ENCODE measurements at regions not wholly inside any gene's neighbourhood (a gene's known extent, or its start where the extent isn't known, plus 50 kb on each side); places are given as distances from the start of the nearest gene placed in this dataset.
A peak's percentile ranks its signal among the peaks of the same experiment; 100 is the strongest.

DNA sequence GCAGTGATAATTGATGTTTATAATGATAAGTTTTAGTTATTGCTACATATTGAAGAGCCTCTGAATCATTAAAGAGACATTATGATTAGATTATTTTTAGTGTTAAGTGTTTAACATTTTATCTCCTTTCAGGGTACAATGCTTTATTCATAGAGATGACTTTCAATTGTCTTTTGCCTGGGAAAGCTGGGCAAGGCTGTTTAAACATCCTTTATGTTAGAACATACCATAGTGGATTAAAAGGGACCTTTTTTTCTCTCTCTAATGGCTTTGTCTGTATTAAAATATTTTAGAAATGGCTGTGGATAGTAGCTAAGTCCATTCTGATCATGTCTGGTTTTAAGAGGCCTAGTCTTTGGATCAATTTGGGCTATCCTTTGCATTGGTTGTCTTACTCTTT is 427.5 kb upstream of the MIS18BP1 start:
- peaks cover 4% of the 10 kb centered on the region for H3K9me3 ChIP-seq (ENCODE audit: low read depth)
- no peak for DNase-seq (ENCODE audit: low spot score)
- no peak overlapping the region for H2AFZ ChIP-seq
- no peak overlapping the region for H3K4me3 ChIP-seq
- no peaks in the 10 kb centered on the region for H4K20me1 ChIP-seq (ENCODE audit: insufficient read depth, poor library complexity, severe bottlenecking)
- H3K4me1 ChIP-seq (ENCODE audit: insufficient read depth) = peaks cover 7% of the 10 kb centered on the region
- no peaks in the 10 kb centered on the region for H3K27me3 ChIP-seq
- TF ChIP-seq EZH2phosphoT487 (IDR thresholded peaks at IDR 0.05; ENCODE audit: low read depth, severe bottlenecking, unreplicated experiment) (no peak), EZH2 (IDR thresholded peaks at IDR 0.05; ENCODE audit: borderline replicate concordance) (no peak), CTCF (IDR thresholded peaks at IDR 0.05; ENCODE audit: poor library complexity) (no peak)
- H3K9me2 ChIP-seq (replicated peaks; ENCODE audit: insufficient read depth) = no peaks in the 10 kb centered on the region
- H3K79me2 ChIP-seq = no peaks in the 10 kb centered on the region
- no peak overlapping the region for H3K4me2 ChIP-seq
- H3K36me3 ChIP-seq (replicated peaks; ENCODE audit: insufficient read depth, low read depth) = no peaks in the 10 kb centered on the region
- H3K27ac ChIP-seq = peak overlapping the region; percentile 10

GRCh38 chr14:45679853-45680252 is 426.9 kb upstream of the MIS18BP1 start:
- peaks cover 3% of the 10 kb centered on the region for H3K9me3 ChIP-seq (ENCODE audit: low read depth)
- TF ChIP-seq EZH2 (IDR thresholded peaks at IDR 0.05; ENCODE audit: borderline replicate concordance) = no peak
- no peak for TF ChIP-seq EZH2phosphoT487 (IDR thresholded peaks at IDR 0.05; ENCODE audit: low read depth, severe bottlenecking, unreplicated experiment)
- no peak for TF ChIP-seq CTCF (IDR thresholded peaks at IDR 0.05; ENCODE audit: poor library complexity)
- H3K36me3 ChIP-seq (replicated peaks; ENCODE audit: insufficient read depth, low read depth) = no peaks in the 10 kb centered on the region
- no peaks in the 10 kb centered on the region for H3K27me3 ChIP-seq
- H3K9me2 ChIP-seq (replicated peaks; ENCODE audit: insufficient read depth) = no peaks in the 10 kb centered on the region
- H3K79me2 ChIP-seq = no peaks in the 10 kb centered on the region
- peak overlapping the region; percentile 10 for H3K27ac ChIP-seq
- no peak overlapping the region for H3K4me3 ChIP-seq
- no peaks in the 10 kb centered on the region for H4K20me1 ChIP-seq (ENCODE audit: insufficient read depth, poor library complexity, severe bottlenecking)
- DNase-seq (ENCODE audit: low spot score) = no peak
- 59% methylated on average over 1 of the region's 1 CpG for WGBS (ENCODE audit: low lambda C conversion rate, missing lambda C conversion rate)
- no peak overlapping the region for H3K4me2 ChIP-seq
- peaks cover 7% of the 10 kb centered on the region for H3K4me1 ChIP-seq (ENCODE audit: insufficient read depth)
- H2AFZ ChIP-seq = no peak overlapping the region

DNA sequence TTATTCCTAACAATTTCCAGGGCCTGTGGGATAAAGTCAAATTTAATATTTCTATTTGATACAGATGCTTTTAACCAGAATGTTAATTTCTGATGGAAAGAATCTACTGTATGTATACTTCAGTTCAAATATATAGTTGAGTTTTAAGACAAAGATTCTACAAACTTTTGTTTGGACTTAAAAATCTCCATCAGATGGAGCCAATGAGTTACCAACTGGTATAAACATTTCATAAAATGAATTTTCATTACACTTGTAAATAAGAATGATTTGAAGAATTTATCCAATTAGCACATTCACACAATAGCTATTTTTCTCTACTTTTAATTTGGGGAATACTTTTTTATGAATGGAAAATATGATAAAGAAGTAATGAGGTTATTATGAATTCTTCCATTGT is 425.2 kb upstream of the MIS18BP1 start:
- H3K4me1 ChIP-seq (ENCODE audit: insufficient read depth) = peaks cover 7% of the 10 kb centered on the region
- peak; percentile 18 for TF ChIP-seq CTCF (IDR thresholded peaks at IDR 0.05; ENCODE audit: poor library complexity)
- TF ChIP-seq EZH2 (IDR thresholded peaks at IDR 0.05; ENCODE audit: borderline replicate concordance) = no peak
- TF ChIP-seq EZH2phosphoT487 (IDR thresholded peaks at IDR 0.05; ENCODE audit: low read depth, severe bottlenecking, unreplicated experiment) = no peak

DNA sequence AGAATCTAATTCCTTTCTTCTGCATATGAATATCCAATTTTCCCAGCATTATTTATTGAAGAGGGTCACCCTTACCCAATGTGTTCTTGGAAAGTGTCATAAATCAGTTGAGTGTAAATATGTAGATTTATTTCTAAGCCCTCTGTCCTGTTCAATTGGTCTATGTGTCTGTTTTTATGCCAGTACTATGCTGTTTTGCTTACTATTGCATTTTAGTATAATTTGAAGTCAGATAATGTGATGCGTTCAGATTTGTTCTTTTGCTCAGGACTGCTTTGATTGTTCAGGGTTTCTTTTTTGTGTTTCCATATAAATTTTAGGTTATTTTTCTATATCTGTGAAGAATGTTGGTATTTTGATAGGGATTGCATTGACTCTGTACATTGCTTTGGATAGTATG is 420.4 kb upstream of the MIS18BP1 start:
- Histone ChIP-seq H2AFZ (no peak overlapping the region), H3K36me3 (replicated peaks; ENCODE audit: insufficient read depth, low read depth) (no peaks in the 10 kb centered on the region), H4K20me1 (ENCODE audit: insufficient read depth, poor library complexity, severe bottlenecking) (no peaks in the 10 kb centered on the region), H3K27ac (no peak overlapping the region), H3K9me3 (ENCODE audit: low read depth) (no peaks in the 10 kb centered on the region), H3K27me3 (no peaks in the 10 kb centered on the region), H3K4me2 (no peak overlapping the region), H3K4me1 (ENCODE audit: insufficient read depth) (no peaks in the 10 kb centered on the region), H3K79me2 (no peaks in the 10 kb centered on the region), H3K9me2 (replicated peaks; ENCODE audit: insufficient read depth) (no peaks in the 10 kb centered on the region), H3K4me3 (no peak overlapping the region)
- DNase-seq (ENCODE audit: low spot score) = no peak
- 91% methylated on average over 1 of the region's 1 CpG for WGBS (ENCODE audit: low lambda C conversion rate, missing lambda C conversion rate)
- TF ChIP-seq CTCF (IDR thresholded peaks at IDR 0.05; ENCODE audit: poor library complexity) = no peak
- no peak for TF ChIP-seq EZH2 (IDR thresholded peaks at IDR 0.05; ENCODE audit: borderline replicate concordance)
- no peak for TF ChIP-seq EZH2phosphoT487 (IDR thresholded peaks at IDR 0.05; ENCODE audit: low read depth, severe bottlenecking, unreplicated experiment)

More for the DNA sequence above, 425.2 kb upstream of the MIS18BP1 start:
- Histone ChIP-seq H3K36me3 (replicated peaks; ENCODE audit: insufficient read depth, low read depth) (no peaks in the 10 kb centered on the region), H3K4me3 (no peak overlapping the region), H4K20me1 (ENCODE audit: insufficient read depth, poor library complexity, severe bottlenecking) (no peaks in the 10 kb centered on the region), H3K9me2 (replicated peaks; ENCODE audit: insufficient read depth) (no peaks in the 10 kb centered on the region), H3K27ac (no peak overlapping the region), H2AFZ (no peak overlapping the region), H3K79me2 (no peaks in the 10 kb centered on the region), H3K27me3 (no peaks in the 10 kb centered on the region), H3K4me2 (no peak overlapping the region), H3K9me3 (ENCODE audit: low read depth) (no peaks in the 10 kb centered on the region)
- DNase-seq (ENCODE audit: low spot score) = no peak
